Upper lobe of left lung (tissue), 4 donors: ENCODE measurements at regions not wholly inside any gene's neighbourhood (a gene's known extent, or its start where the extent isn't known, plus 50 kb on each side); places are given as distances from the start of the nearest gene placed in this dataset.
"Not testable (repeated sequence)": the region's sequence is repeated elsewhere in the genome, so short reads cannot be mapped to it uniquely, and the experiment has no call there.

Source experiments
- CTCF ChIP-seq, 6 experiments: fragments of 450-650 bp in 4 of 6; fragments of 200-600 bp in 2 of 6; sonication (generic) in 2 of 6; IDR thresholded peaks; one replicate each; pipeline ENCODE4 v1.5.1; 2016 to 2019; ENCODE audit warnings: antibody characterized with exemption in 6 of 6
- EP300 ChIP-seq, 4 donors: sonication (generic); formaldehyde crosslinking; IDR thresholded peaks; one replicate each; pipeline ENCODE4 v1.5.1; 2017; ENCODE audit warnings: antibody characterized with exemption in 4 of 4, control low read depth in 2 of 4
- POLR2AphosphoS5 ChIP-seq, 2 donors: sonication (generic); formaldehyde crosslinking; IDR thresholded peaks; one replicate each; pipeline ENCODE4 v1.5.1; 2017; ENCODE audit warnings: antibody characterized with exemption in 2 of 2

GRCh38 chr7:115789473-115789872, 241.1 kb downstream of the TFEC start:
- not testable (repeated sequence) for TF ChIP-seq CTCF, POLR2AphosphoS5, EP300 (IDR thresholded peaks at IDR 0.05)
